Neural progenitor cell (in vitro differentiated cells): ENCODE measurements at regions not wholly inside any gene's neighbourhood (a gene's known extent, or its start where the extent isn't known, plus 50 kb on each side); places are given as distances from the start of the nearest gene placed in this dataset.

Source experiments
- EZH2 ChIP-seq: fragments of 200-600 bp; sonication (generic); IDR thresholded peaks from 2 replicates; pipeline ENCODE4 v1.6.1; 2017; ENCODE audit warnings: antibody characterized with exemption, mild to moderate bottlenecking, moderate library complexity
- EZH2phosphoT487 ChIP-seq: fragments of 200-600 bp; sonication (generic); IDR thresholded peaks from 2 replicates; pipeline ENCODE4 v1.6.1; 2017; ENCODE audit warnings: antibody characterized with exemption
- TF ChIP-seq, protein P1 (sequence below): fragments of 200-600 bp; sonication (generic); IDR thresholded peaks from 2 replicates; pipeline ENCODE4 v1.5.1; 2017; ENCODE audit warnings: antibody characterized with exemption, mild to moderate bottlenecking

DNA sequence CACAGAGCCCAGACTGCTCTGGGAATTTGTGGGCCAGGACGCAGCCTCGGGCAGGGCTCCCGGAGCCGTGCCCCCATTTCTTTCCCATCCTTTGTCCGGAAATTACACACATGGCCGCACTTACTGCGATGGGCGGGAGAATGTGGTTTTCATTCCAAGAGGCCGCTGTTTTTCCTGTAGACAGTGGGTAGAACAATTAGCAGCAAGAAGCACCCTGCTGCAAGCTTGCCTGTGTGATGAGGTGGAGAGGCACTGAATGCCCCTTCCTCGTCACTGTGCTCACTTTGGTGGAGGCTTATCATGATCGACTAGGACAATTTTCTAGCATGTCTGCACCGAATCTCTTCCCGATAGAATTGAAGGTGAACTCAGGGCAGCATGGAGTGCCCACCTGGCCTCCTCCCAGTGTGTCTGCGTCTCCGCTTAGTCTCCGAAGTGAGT is 102.8 kb downstream of the DACT2 start:
- TF ChIP-seq, protein P1, sequence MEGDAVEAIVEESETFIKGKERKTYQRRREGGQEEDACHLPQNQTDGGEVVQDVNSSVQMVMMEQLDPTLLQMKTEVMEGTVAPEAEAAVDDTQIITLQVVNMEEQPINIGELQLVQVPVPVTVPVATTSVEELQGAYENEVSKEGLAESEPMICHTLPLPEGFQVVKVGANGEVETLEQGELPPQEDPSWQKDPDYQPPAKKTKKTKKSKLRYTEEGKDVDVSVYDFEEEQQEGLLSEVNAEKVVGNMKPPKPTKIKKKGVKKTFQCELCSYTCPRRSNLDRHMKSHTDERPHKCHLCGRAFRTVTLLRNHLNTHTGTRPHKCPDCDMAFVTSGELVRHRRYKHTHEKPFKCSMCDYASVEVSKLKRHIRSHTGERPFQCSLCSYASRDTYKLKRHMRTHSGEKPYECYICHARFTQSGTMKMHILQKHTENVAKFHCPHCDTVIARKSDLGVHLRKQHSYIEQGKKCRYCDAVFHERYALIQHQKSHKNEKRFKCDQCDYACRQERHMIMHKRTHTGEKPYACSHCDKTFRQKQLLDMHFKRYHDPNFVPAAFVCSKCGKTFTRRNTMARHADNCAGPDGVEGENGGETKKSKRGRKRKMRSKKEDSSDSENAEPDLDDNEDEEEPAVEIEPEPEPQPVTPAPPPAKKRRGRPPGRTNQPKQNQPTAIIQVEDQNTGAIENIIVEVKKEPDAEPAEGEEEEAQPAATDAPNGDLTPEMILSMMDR = no peak
- TF ChIP-seq EZH2 (no peak), EZH2phosphoT487 (no peak)
